HG03439 (cell line): ENCODE measurements at regions not wholly inside any gene's neighbourhood (a gene's known extent, or its start where the extent isn't known, plus 50 kb on each side); places are given as distances from the start of the nearest gene placed in this dataset.

Experiments
- ATAC-seq: cut with Tn5 transposase; IDR thresholded peaks from one replicate; pipeline ENCODE4 v1.9.1; 2021; ENCODE audit warnings: mild to moderate bottlenecking, moderate library complexity; ENCODE audit not compliant: unreplicated experiment

DNA sequence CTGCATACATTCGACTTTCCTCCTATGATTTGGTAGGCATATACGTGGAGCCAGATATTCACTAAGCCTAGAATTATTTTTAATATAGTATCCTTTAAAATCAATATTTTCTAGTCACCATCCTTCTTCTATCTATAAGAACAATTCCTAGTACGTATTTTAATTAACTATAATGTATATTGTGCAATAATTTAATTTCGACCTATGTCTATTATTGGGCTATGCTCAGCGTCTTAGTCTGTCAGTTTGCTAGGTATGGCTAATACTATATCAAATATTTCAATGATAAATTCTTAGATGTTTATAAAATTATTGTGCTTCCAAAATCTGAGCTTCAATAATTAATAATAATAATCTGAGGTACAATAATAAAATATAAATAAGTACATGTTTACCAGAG lies 705.3 kb downstream of the PRELID2 start:
- no peak for ATAC-seq

DNA sequence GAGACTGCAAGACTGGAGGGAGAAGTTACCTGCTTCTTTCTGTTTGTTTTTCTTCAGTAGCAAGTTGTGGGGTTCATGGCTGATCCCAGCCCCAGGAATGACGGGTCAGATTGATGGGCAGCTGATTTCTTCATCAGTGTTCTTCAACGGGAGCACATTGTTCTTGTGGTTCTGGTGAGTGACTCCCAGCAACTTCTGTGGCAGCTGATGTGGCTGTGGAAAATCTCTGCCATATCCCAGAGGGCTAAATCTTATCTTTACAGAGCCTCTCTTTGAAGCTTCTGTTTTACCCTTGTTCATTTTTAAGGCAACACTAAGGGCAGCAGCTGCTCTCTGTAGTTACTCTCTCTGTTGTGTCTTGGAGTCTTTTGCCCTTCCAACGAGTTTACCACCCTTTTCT lies 710.3 kb downstream of the PRELID2 start:
- ATAC-seq: no peak

DNA sequence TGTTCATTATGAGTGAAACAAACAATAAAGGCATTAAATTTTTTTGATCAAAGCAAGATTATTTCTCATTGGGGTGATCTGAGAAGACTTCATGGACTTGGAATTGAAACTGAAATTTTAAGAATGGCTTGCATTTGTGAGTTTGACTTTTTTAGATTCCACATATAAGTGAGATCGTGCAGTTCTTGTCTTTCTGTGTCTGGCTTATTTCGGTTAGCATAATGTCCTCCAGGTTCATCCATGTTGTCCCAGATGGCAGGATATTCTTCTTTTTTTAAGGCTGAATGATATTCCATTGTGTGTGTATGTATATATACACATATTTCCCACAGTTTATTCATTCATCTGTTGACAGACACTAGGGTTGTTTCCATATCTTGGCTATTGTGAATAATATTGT lies 716.5 kb downstream of the PRELID2 start:
- no peak for ATAC-seq

DNA sequence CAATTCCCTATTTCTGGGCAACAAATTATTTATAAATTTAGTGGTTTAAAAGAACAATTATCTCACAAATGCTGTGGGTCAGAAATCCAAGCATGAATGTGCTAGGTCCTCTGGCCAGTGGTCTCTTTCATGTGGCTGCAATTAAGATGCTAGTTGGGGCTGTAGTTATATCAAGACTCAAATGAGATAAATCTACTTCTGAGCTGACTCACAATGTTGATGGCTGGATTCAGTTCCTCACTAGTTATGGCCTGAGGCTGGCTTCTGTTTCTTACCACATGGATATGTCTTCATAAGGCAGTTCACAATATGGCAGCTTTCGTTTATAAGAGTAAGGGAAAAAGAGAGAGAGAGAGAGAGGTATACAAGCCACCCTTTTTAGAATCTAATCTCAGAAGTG lies 717.0 kb downstream of the PRELID2 start:
- no peak for ATAC-seq

DNA sequence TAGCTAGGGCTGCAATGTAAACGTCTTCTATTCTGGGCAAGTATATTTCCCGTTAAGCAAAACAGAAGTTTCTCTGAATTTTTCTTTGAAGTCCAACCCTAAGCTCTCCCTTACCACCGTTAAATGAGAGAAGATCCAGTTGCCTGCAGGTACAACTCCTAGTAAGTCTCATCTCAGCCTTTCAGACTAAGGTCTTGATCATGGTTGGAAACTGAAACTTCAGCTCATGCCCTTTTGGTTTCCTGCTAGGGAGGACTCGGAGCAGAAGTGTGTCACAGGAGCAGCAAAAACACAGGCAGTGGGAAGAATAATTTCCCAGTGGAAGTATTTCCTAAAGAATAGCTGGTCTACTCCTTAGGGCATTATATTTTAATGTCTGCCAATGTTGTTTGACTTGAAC lies 717.9 kb downstream of the PRELID2 start:
- ATAC-seq: no peak

DNA sequence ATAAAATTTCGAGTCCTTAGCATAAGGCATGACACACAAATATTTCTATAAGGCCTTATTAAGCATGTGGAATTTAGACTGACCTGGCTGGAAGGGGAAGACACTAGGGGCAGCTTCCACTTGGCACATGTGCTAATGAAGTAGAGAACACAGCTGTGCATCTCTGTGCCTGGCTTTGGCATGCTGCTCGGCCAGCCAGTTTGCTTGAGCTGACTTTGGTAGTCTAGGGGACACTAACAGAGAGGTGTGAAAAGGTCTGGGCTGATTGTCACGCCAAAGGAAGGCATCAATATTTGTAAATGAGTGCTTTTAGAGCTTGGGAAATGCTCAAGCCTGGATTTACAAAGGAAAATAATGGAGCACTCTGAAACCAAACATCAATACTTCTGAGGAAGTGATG lies 723.7 kb downstream of the PRELID2 start:
- no peak for ATAC-seq

DNA sequence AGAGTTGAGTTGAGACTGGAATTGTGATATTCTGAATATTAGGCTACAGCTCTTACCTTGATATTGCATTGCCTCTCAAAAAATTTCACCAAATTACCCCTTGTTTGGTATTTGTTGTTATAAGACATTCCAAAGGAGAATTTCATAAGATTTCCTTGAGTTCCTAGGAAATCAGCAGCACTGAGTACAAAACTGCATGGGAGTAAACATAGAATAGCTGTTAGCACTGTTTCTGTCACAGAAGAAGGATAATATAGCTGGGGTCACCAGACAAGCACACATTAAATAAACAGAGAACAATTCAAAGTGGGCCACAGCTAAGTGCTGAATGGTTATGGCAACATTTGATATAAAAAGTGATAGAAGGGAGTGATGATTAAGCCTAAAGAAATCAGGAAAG lies 724.3 kb downstream of the PRELID2 start:
- ATAC-seq: no peak

DNA sequence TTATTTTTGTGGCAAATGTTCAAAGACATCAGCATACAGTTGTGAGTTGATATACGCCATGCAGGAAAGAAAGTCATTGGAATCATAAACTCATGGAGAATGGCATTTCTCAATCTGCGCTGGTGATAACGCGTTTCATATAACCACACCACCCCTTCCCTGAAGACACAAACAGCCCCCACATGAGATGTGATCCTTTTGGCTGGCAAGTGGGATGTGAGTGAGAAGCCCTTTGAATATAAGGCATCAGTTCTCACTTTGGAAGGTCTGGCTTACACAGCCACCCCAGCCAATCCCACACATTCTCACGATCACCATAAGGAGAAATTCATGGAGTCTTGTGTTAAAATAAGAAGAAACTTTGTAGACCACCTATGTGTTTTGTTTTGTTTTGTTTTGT lies 725.0 kb downstream of the PRELID2 start:
- no peak for ATAC-seq

DNA sequence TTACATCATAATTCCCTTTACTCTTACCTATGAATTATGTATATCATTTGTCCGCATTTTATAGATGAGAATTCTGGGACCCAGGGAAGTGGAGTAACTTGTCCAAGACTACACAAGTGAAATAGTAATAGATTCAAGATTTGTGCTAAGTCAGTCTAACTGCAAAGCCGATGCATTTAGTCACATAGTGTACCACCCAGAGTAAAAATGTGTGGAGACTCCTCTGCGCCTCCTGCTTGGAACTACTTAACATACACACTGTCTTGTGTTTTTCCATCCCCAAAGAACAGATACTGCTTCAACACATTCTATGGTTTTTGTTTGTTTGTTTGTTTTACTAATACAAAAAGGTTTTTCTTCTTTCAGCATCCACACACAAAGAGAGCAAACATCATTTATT lies 729.8 kb downstream of the PRELID2 start:
- ATAC-seq: no peak

DNA sequence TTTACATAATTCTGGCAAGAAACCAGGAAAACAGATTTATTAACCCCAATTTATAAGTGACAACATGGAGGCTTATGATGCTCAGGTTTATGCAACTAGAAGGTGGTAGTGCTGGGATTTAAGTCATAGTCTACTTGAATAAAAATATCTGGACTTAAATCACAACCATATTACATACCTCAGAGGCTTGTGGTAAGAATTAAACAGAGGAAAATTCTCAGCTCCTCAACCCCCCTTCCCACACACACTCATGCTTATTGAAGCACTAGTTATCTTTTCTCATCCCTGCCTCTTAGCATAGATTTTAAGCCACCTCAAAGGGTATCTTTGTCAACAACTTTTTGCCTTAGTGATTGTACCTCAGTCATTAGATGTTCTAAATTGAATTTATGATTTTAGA lies 731.0 kb downstream of the PRELID2 start:
- ATAC-seq: no peak

DNA sequence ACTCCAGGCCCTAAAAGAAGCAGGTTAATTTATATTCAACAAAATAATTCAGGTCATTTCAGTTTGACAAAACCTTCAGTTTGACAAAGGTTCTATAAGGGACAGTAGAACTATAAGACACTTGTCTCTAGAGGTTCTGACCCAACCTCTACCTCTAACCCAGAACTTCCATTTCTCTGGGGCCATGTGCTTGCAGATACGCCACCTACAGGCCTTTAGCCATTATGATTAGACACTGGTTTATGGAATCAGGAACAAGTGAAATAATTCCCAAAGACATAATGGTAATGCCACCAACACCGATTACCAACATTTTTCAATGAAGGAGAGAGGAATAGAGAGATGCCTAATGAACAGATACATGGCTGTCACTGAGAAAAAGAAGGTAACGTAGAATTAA lies 733.9 kb downstream of the PRELID2 start:
- no peak for ATAC-seq

DNA sequence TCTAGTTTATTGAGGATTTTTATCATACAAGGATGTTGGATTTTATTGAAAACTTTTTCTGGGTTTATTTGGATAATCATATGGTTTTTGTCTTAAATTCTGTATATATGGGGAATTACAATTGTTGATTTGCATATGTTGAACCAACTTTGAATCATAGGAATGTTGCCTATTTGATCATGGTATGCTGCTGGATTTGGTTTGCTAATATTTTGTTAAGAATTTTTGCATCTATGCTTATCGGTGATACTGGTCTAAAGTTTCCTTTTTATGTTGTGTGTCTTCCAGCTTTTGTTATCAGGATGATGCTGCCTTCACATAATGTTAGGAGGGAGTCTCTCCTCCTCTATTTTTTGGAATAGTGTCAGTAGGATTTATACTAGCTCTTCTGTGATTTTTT lies 745.0 kb downstream of the PRELID2 start:
- no peak for ATAC-seq

DNA sequence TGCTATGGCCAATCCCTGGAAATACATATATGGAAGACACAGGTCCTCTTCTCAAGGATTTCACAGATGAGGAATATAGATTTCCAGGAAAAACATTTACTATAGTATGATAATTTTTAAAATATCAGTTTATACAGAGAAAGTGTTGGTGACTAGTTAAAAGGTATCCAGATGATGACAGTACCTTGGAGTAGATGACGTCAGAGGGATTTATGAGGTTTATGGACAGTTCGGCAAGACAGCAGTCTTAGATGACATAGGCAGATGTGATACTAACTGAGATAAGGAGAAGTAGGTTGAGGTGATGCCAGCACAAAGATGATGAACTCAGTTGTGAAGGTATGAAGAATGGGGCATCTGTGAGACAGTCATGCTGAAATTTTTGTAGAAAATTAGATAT lies 750.3 kb downstream of the PRELID2 start:
- no peak for ATAC-seq

DNA sequence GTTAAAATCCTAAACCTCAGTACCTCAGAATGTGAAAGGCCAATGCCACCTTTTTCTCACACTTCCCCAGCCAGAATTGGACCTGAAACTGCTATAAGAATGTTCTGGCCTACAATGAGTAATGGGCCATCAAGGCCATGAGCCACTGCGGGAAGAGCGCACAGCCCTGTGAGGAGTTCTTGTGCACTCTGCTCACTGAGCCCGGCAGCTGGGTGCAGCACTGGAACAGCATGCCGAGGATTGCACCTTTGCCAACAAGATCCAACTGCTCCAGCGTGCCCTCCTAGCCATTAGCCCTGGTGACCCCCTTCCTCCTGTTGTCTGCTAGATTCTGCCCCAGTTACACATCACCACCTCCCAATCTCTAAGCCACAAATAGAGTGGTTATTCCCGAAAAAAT lies 758.1 kb downstream of the PRELID2 start:
- no peak for ATAC-seq

DNA sequence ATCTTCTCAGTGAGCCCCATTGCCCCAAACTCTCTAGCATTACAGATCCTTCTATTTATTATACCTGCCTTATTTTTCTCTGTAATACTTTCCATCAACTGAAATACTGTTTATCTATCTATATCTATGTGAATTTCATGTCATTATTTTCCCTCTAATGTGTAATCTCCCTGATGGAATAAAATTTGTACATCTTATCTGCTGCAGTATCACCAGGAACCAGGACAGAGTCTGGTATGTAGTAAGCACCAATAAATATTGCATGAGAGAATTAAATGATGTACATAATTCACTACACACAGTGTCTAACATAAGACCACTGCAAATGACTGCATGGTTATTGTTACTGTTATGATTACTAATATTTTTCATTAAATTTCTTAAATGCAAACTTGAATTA lies 759.1 kb downstream of the PRELID2 start:
- no peak for ATAC-seq

DNA sequence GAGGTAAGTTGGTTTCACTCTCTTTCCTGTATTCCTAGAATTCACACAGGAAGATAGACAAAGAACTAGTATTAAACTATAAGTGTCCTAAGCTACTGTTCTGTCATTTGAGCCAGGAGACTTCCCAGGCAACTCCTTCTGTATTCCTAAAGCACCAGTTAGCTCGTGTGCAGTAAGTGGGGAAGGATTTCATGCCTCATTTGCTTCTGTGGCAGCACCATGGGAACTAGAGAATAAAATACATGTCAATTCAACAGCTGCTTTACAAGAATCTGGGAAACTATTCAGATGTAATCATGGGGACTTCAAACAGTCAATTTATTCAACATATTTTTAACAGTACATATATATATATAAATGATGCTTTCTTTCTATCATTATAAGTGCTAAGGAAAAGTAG lies 762.3 kb downstream of the PRELID2 start:
- ATAC-seq: no peak

DNA sequence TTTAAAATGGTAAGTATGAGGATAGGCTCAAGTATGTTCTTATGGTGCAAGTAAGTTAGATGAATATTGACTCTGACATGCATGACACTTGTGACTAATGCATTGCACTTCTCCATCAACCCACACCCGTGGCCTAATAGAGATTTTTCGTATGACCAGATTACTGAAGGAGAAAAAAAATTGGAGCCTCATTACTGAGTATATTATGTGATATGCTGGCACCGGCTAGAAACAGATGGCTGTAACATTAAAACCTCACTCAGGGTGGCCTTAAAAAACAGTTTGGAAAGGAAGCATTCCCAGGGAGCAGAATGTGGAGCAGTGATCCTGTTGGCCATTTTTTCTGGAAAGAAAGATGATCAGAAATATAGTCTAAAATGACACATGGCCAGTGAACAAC lies 766.4 kb downstream of the PRELID2 start:
- no peak for ATAC-seq

DNA sequence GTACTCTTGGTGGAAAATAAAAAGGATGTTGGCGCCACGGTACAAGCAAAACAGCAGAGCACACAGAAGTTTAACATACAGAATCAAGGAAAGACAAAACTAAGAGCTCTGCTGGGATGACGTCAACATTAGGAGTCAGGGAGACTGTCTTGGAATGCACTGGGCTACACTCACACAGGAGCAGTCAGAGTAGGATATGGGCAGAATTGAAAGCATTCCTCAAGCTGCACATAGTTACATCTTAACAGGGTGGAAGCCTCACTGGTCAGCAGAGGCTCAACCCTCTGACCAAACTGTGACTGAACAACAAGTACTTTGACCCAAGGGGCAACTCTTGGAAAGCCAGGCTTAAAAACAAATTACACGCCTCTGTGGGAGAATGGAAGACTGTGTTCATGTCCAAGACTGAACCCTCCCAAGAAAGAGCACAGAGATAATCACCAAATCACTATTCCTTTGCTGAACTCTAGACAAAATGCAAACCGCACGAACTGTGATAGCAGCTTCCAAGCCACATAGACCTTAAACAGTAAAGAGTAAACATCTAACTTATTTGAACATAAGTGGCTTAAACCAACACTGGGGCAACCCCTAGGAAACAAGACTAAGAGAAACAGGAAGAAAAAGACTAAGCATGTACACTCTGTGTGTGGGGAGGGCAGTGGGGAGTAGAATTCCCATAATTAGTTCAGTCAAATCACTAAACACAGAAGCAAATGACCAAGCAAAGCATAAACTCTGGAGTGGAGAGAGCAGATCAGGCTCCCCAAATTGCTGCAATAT lies 772.7 kb downstream of the PRELID2 start:
- ATAC-seq: no peak

DNA sequence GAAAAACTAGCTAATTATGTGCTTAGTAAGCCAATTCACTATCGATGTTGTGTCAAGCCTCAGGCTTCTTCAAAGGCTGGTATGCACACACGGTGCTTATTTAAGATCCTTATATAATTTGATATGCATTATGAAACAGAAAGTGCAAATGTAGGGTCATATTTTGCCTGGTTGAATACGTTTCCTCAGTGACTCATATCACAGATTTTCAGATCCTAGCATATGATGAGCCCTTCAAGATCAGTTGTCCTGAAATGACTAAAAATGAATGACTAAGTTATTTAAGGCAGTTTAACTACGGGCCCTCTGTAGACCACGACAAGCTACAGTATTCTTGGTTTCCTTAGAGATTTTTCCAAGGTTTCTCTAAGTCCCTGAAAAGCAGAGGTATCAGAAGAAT lies 778.3 kb downstream of the PRELID2 start:
- ATAC-seq: peak; percentile 97

DNA sequence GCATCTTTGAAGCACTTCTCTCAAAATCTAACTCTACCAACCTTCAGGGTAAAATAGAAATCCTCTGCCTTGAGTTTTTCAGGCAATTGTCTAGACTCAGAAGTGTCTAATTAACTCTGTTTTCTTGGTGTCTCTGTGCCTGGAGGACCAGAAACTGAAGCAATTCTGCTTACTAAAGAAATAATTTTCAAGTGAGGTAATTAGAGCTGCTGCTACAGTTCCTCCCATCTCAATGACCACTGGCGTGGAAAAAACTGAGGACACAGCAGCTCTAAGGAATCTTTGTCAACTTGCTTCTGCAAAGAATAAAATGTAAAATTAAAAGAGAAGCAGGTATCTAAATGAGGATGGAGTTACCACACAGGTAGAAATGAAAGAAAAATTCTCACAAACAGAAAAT lies 785.0 kb downstream of the PRELID2 start:
- ATAC-seq: no peak

DNA sequence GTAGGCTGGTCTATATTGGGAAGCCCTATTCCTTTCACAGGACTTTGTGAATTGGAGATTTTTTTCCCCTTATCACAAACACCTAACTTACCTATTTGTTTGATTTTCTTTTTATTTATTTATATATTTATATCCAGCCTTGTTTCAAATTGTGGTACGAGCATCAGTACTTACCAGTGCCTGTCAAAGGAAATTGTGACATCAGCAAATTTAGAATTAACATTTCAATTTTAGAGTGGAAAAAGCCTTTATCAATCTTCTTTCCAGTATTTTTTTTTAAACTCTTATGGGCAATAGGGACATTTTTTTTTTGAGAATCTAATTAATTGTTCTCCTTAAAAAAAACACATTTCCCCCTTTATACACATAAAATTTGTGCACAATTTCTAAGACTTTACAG lies 790.2 kb downstream of the PRELID2 start:
- ATAC-seq: no peak

DNA sequence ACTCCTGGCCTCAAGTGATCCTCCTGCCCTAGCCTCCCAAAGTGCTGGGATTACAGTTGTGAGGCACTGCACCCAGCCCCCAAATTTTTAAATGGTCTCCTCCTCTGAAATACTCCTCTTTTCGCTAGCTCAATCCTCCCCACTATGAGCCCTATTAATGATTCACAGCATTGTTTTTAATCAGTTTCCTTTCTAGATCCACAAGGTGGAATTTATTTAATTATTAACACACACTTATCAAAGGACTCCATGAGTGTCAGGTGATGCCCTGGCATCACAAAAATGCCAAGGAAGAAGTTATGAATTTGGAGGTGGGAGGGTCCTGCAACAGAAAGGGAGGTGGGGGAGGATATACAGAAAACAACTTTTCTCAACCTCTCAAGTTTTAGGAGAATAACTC lies 806.5 kb downstream of the PRELID2 start:
- ATAC-seq: no peak

DNA sequence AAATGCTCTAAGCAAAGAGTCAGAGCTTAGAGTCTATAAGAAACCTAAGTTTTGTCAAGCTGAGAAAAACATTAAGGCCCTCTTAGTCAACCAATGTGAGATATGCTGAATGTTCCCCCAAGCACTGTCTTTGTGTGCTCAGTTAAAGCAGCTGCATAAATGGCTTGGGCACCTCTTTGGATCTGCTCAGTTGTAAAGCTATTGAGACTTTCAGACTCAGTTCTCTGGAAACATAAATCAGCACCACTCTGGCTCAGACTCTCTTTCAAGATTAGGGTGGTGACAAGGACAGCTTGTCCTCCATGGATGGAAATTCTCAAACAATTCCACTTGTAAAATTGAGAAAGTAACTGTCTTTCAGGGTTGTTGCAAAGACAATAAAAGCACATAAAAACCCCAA lies 807.9 kb downstream of the PRELID2 start:
- no peak for ATAC-seq
